Thyroid gland (tissue), 4 donors: ENCODE measurements at regions not wholly inside any gene's neighbourhood (a gene's known extent, or its start where the extent isn't known, plus 50 kb on each side); places are given as distances from the start of the nearest gene placed in this dataset.

Experiments used
- DNase-seq, 2 donors: peaks; one replicate each; pipeline ENCODE4 v3.0.0-alpha.2; 2019
- H3K27ac ChIP-seq, 3 donors: fragments of 200-600 bp; sonication (generic); 1 replicate in 2 of 3; 2 replicates in 1 of 3; pipeline ENCODE4 v1.5.1; 2016 to 2019; ENCODE audit warnings: mild to moderate bottlenecking in 1 of 3, moderate library complexity in 1 of 3
- H3K27me3 ChIP-seq: fragments of 200-600 bp; sonication (generic); one replicate; pipeline ENCODE4 v1.5.1; 2019
- H3K36me3 ChIP-seq, 2 donors: fragments of 200-600 bp; sonication (generic); one replicate each; pipeline ENCODE4 v1.5.1; 2016 to 2019
- H3K4me1 ChIP-seq, 2 donors: fragments of 200-600 bp; sonication (generic); one replicate each; pipeline ENCODE4 v1.5.1; 2017 to 2019
- H3K4me3 ChIP-seq, 3 donors: fragments of 200-600 bp; sonication (generic); replicated peaks in 1 of 3; 1 replicate in 2 of 3; 2 replicates in 1 of 3; pipeline ENCODE4 v1.5.1; 2016; ENCODE audit warnings: mild to moderate bottlenecking in 1 of 3
- H3K9me3 ChIP-seq: fragments of 200-600 bp; sonication (generic); one replicate; pipeline ENCODE4 v1.5.1; 2017
- CTCF ChIP-seq, 6 experiments: fragments of 200-600 bp in 3 of 6; fragments of 450-650 bp in 3 of 6; sonication (generic) in 3 of 6; IDR thresholded peaks; one replicate each; pipeline ENCODE4 v1.5.1; 2016 to 2019; ENCODE audit warnings: antibody characterized with exemption in 6 of 6, mild to moderate bottlenecking in 2 of 6, inconsistent platforms in 1 of 6, moderate library complexity in 1 of 6
- POLR2A ChIP-seq, 2 donors: fragments of 450-650 bp; IDR thresholded peaks; one replicate each; pipeline ENCODE4 v1.6.1; 2017; ENCODE audit warnings: antibody characterized with exemption in 2 of 2, mild to moderate bottlenecking in 2 of 2, moderate library complexity in 1 of 2
- WGBS, 2 donors: methylation state at CpG; one replicate each; pipeline ENCODE4 v1.1.5; 2017; 5-methylcytosine and 5-hydroxymethylcytosine counted together
- intact Hi-C: fragments of 100-400 bp; cut with DNase I; formaldehyde crosslinking; loops from one replicate; pipeline ENCODE4 v1.15.1; 2023

- Histone ChIP-seq H3K9me3 (no peaks in the 10 kb centered on the region), H3K27ac (no peak overlapping the region), H3K4me3 (no peak overlapping the region), H3K4me1 (no peaks in the 10 kb centered on the region), H3K27me3 (no peaks in the 10 kb centered on the region), H3K36me3 (no peaks in the 10 kb centered on the region)
- DNase-seq = no peak
- no peak for TF ChIP-seq CTCF (IDR thresholded peaks at IDR 0.05)
- TF ChIP-seq POLR2A (IDR thresholded peaks at IDR 0.05) = no peak
- 87 to 92% methylated on average over 11 to 12 of the region's 12 CpGs for WGBS, 2 donors
- intact Hi-C loops = no loop called here
Observed at GRCh38 chr4:184954482-184954881, 63.8 kb upstream of the HELT start.

- Histone ChIP-seq H3K4me3 (no peak overlapping the region), H3K27me3 (no peaks in the 10 kb centered on the region), H3K9me3 (no peaks in the 10 kb centered on the region), H3K36me3 (no peaks in the 10 kb centered on the region), H3K27ac (no peak overlapping the region), H3K4me1 (no peaks in the 10 kb centered on the region)
- 67 to 72% methylated on average over 5 of the region's 5 CpGs for WGBS, 2 donors
- no peak for TF ChIP-seq POLR2A (IDR thresholded peaks at IDR 0.05)
- no peak for TF ChIP-seq CTCF (IDR thresholded peaks at IDR 0.05)
- intact Hi-C loops = no loop called here
- no peak for DNase-seq
Observed at GRCh38 chr4:184955116-184955515, 63.2 kb upstream of the HELT start.

- intact Hi-C loops = no loop called here
Observed at GRCh38 chr4:184955636-184956035, 62.7 kb upstream of the HELT start.

GRCh38 chr4:184957446-184958115 is 60.7 kb upstream of the HELT start:
- H3K9me3 ChIP-seq = no peaks in the 10 kb centered on the region
- intact Hi-C loops = no loop called here
- H3K36me3 ChIP-seq = no peaks in the 10 kb centered on the region
- H3K27me3 ChIP-seq = no peaks in the 10 kb centered on the region
- TF ChIP-seq POLR2A (IDR thresholded peaks at IDR 0.05) = no peak
- TF ChIP-seq CTCF (IDR thresholded peaks at IDR 0.05) = no peak
- 88 to 90% methylated on average over 13 of the region's 13 CpGs for WGBS, 2 donors
- no peak for DNase-seq
- H3K4me3 ChIP-seq = no peak overlapping the region
- no peak overlapping the region for H3K27ac ChIP-seq
- H3K4me1 ChIP-seq = no peaks in the 10 kb centered on the region

More at GRCh38 chr4:184955636-184956035, 62.7 kb upstream of the HELT start:
- TF ChIP-seq CTCF (IDR thresholded peaks at IDR 0.05) (no peak), POLR2A (IDR thresholded peaks at IDR 0.05) (no peak)
- Histone ChIP-seq H3K9me3 (no peaks in the 10 kb centered on the region), H3K4me1 (no peaks in the 10 kb centered on the region), H3K27ac (no peak overlapping the region), H3K27me3 (no peaks in the 10 kb centered on the region), H3K4me3 (no peak overlapping the region), H3K36me3 (no peaks in the 10 kb centered on the region)
- 28 to 62% methylated on average over 8 of the region's 8 CpGs for WGBS, 2 donors
- DNase-seq = peak; percentile 50 to 54

GRCh38 chr4:184958127-184958922 is 60.0 kb upstream of the HELT start:
- H3K36me3 ChIP-seq = no peaks in the 10 kb centered on the region
- no peak overlapping the region for H3K27ac ChIP-seq
- no peaks in the 10 kb centered on the region for H3K27me3 ChIP-seq
- no peak overlapping the region for H3K4me3 ChIP-seq
- intact Hi-C loops = no loop called here
- TF ChIP-seq POLR2A (IDR thresholded peaks at IDR 0.05) (no peak), CTCF (IDR thresholded peaks at IDR 0.05) (no peak)
- no peak for DNase-seq
- WGBS, 2 donors = 83 to 90% methylated on average over 10 of the region's 10 CpGs
- no peaks in the 10 kb centered on the region for H3K9me3 ChIP-seq
- H3K4me1 ChIP-seq = no peaks in the 10 kb centered on the region
